ENCODE measurements at regions not wholly inside any gene's neighbourhood (a gene's known extent, or its start where the extent isn't known, plus 50 kb on each side); places are given as distances from the start of the nearest gene placed in this dataset.

GRCh38 chr9:7961076-7961475, 161.5 kb upstream of the DMAC1 start:
- no peak for DNase-seq (ENCODE audit: low read depth in 4 of 4, low spot score in 3 of 4)

GRCh38 chr9:7960320-7961050, 160.9 kb upstream of the DMAC1 start:
- no peak for DNase-seq (ENCODE audit: low read depth in 4 of 4, low spot score in 3 of 4)

GRCh38 chr9:7957803-7958202, 158.2 kb upstream of the DMAC1 start:
- no peak for DNase-seq (ENCODE audit: low read depth in 4 of 4, low spot score in 3 of 4)

GRCh38 chr9:7947577-7947976, 148.0 kb upstream of the DMAC1 start:
- no peak for DNase-seq (ENCODE audit: low read depth in 4 of 4, low spot score in 3 of 4)

GRCh38 chr9:7946458-7946857, 146.9 kb upstream of the DMAC1 start:
- DNase-seq (ENCODE audit: low read depth in 4 of 4, low spot score in 3 of 4): no peak

GRCh38 chr9:7944572-7944971, 145.0 kb upstream of the DMAC1 start:
- no peak for DNase-seq (ENCODE audit: low read depth in 4 of 4, low spot score in 3 of 4)

GRCh38 chr9:7937761-7938491, 138.3 kb upstream of the DMAC1 start:
- DNase-seq (ENCODE audit: low read depth in 4 of 4, low spot score in 3 of 4): no peak

- no peak for DNase-seq (ENCODE audit: low read depth in 4 of 4, low spot score in 3 of 4)
Measured at GRCh38 chr9:7936996-7937395, 137.4 kb upstream of the DMAC1 start.

- DNase-seq (ENCODE audit: low read depth in 4 of 4, low spot score in 3 of 4): no peak
Measured at GRCh38 chr9:7936163-7936562, 136.6 kb upstream of the DMAC1 start.

- no peak for DNase-seq (ENCODE audit: low read depth in 4 of 4, low spot score in 3 of 4)
Measured at GRCh38 chr9:7935681-7936080, 136.1 kb upstream of the DMAC1 start.

GRCh38 chr9:7932767-7933166, 133.2 kb upstream of the DMAC1 start:
- no peak for DNase-seq (ENCODE audit: low read depth in 4 of 4, low spot score in 3 of 4)

- no peak for DNase-seq (ENCODE audit: low read depth in 4 of 4, low spot score in 3 of 4)
Measured at GRCh38 chr9:7930613-7931012, 131.0 kb upstream of the DMAC1 start.

- no peak for DNase-seq (ENCODE audit: low read depth in 4 of 4, low spot score in 3 of 4)
Measured at GRCh38 chr9:7921545-7922197, 122.1 kb upstream of the DMAC1 start.

- DNase-seq (ENCODE audit: low read depth in 4 of 4, low spot score in 3 of 4): no peak
Measured at GRCh38 chr9:7912037-7912535, 112.5 kb upstream of the DMAC1 start.

- no peak for DNase-seq (ENCODE audit: low read depth in 4 of 4, low spot score in 3 of 4)
Measured at GRCh38 chr9:7910426-7911020, 110.9 kb upstream of the DMAC1 start.

- DNase-seq (ENCODE audit: low read depth in 4 of 4, low spot score in 3 of 4): no peak
Measured at GRCh38 chr9:7909537-7909936, 110.0 kb upstream of the DMAC1 start.

- no peak for DNase-seq (ENCODE audit: low read depth in 4 of 4, low spot score in 3 of 4)
Measured at GRCh38 chr9:7907551-7908337, 108.2 kb upstream of the DMAC1 start.

GRCh38 chr9:7906783-7907550, 107.4 kb upstream of the DMAC1 start:
- DNase-seq (ENCODE audit: low read depth in 4 of 4, low spot score in 3 of 4): no peak

GRCh38 chr9:7901621-7902020, 102.0 kb upstream of the DMAC1 start:
- DNase-seq (ENCODE audit: low read depth in 4 of 4, low spot score in 3 of 4): no peak

- DNase-seq (ENCODE audit: low read depth in 4 of 4, low spot score in 3 of 4): no peak
Measured at GRCh38 chr9:7900541-7900940, 101.0 kb upstream of the DMAC1 start.
